Endothelial cell of umbilical vein (primary cell): ENCODE measurements at regions not wholly inside any gene's neighbourhood (a gene's known extent, or its start where the extent isn't known, plus 50 kb on each side); places are given as distances from the start of the nearest gene placed in this dataset.
"Not testable (repeated sequence)": the region's sequence is repeated elsewhere in the genome, so short reads cannot be mapped to it uniquely, and the experiment has no call there.

Source experiments
- BruUV-seq: library from RNA; stranded (reverse); fragments of 400-500 nt; replicated peaks from 2 replicates; lab custom pipeline; 2021; lab: Mats Ljungman, UMichigan
- CTCF ChIA-PET: fragments of 300-600, 350-600 bp; sonication (Branson Sonifier 250); formaldehyde crosslinking; loops from one replicate; lab custom pipeline; 2021; ENCODE audit warnings: antibody characterized with exemption, inconsistent platforms; lab: Charles Lee
- POLR2A ChIA-PET: fragments of 300-600, 350-600 bp; sonication (Branson Sonifier 250); formaldehyde crosslinking; loops from one replicate; lab custom pipeline; 2021; ENCODE audit warnings: antibody characterized with exemption, inconsistent platforms; lab: Charles Lee
- DNase-seq: peaks from one replicate; pipeline ENCODE4 v3.0.0-alpha.2; 2011; ENCODE audit warnings: low read depth, low spot score
- FAIRE-seq: peaks from 2 replicates; lab custom pipeline; 2011; peaks lifted over from hg19 to GRCh38; lab: Jason Lieb, UNC
- H2AFZ ChIP-seq: 2 replicates; pipeline ENCODE4 v1.6.0; 2012; ENCODE audit warnings: low read depth, low read length, control low read depth, inconsistent platforms
- H3K27ac ChIP-seq: 2 replicates; pipeline ENCODE4 v1.5.1; 2011; ENCODE audit warnings: low read depth, mild to moderate bottlenecking, control low read depth, low read length, moderate library complexity; ENCODE audit not compliant: insufficient read depth
- H3K27me3 ChIP-seq, 2 experiments: 2 replicates each; pipeline versions ENCODE4 v1.6.0 to v1.6.1; 2011; ENCODE audit warnings: low read length in 2 of 2, mixed read lengths in 1 of 2; ENCODE audit not compliant: control insufficient read depth in 2 of 2, insufficient read depth in 2 of 2
- H3K36me3 ChIP-seq, 2 experiments: 2 replicates in 1 of 2; 3 replicates in 1 of 2; pipeline ENCODE4 v1.5.1; 2011; ENCODE audit warnings: low read length in 2 of 2, mild to moderate bottlenecking in 1 of 2, moderate library complexity in 1 of 2; ENCODE audit not compliant: control insufficient read depth in 2 of 2, insufficient read depth in 2 of 2; ENCODE audit errors: extremely low read depth in 1 of 2
- H3K4me1 ChIP-seq: 3 replicates; pipeline ENCODE4 v1.5.1; 2011; ENCODE audit warnings: mild to moderate bottlenecking, low read length; ENCODE audit not compliant: control insufficient read depth, insufficient read depth; ENCODE audit errors: extremely low read depth
- H3K4me2 ChIP-seq: 2 replicates; pipeline ENCODE4 v1.6.1; 2011; ENCODE audit warnings: low read length, control low read depth, mixed read lengths; ENCODE audit not compliant: insufficient read depth
- H3K4me3 ChIP-seq, 3 experiments: fragments of 200-600 bp in 1 of 3; sonication (generic), shearing (Covaris generic) in 1 of 3; replicated peaks in 1 of 3; 2 replicates each; pipeline ENCODE4 v1.5.1; 2011 to 2016; ENCODE audit warnings: control low read depth in 3 of 3, low read length in 3 of 3, mild to moderate bottlenecking in 2 of 3, inconsistent platforms in 1 of 3, low read depth in 1 of 3, moderate library complexity in 1 of 3; ENCODE audit not compliant: insufficient read depth in 1 of 3
- H3K79me2 ChIP-seq: 2 replicates; pipeline ENCODE4 v1.6.0; 2012; ENCODE audit warnings: low read length, inconsistent platforms; ENCODE audit not compliant: control insufficient read depth, insufficient read depth
- H3K9ac ChIP-seq: replicated peaks from 2 replicates; pipeline ENCODE3; 2011; ENCODE audit warnings: low read length, control low read depth; ENCODE audit not compliant: insufficient read depth; ENCODE audit errors: extremely low read depth
- H3K9me1 ChIP-seq: replicated peaks from 3 replicates; pipeline ENCODE4 v1.6.0; 2011; ENCODE audit warnings: mild to moderate bottlenecking, low read length; ENCODE audit not compliant: control insufficient read depth, insufficient read depth; ENCODE audit errors: extremely low read depth
- H3K9me3 ChIP-seq: replicated peaks from 2 replicates; pipeline ENCODE4 v1.5.1; 2012; ENCODE audit warnings: low read length, inconsistent platforms; ENCODE audit not compliant: control insufficient read depth, insufficient read depth
- H4K20me1 ChIP-seq: replicated peaks from 2 replicates; pipeline ENCODE3; 2011; ENCODE audit warnings: mild to moderate bottlenecking, low read length; ENCODE audit not compliant: control insufficient read depth, insufficient read depth; ENCODE audit errors: extremely low read depth
- CTCF ChIP-seq, 2 donors: IDR thresholded peaks; 1 replicate in 1 of 2; 2 replicates in 1 of 2; pipeline ENCODE4 v1.5.1; 2011; ENCODE audit warnings: low read length in 2 of 2, mild to moderate bottlenecking in 2 of 2, moderate library complexity in 2 of 2, control low read depth in 1 of 2, inconsistent platforms in 1 of 2, low read depth in 1 of 2; ENCODE audit not compliant: insufficient read depth in 1 of 2; ENCODE audit errors: extremely low read depth in 1 of 2
- EZH2 ChIP-seq: IDR thresholded peaks from 2 replicates; pipeline ENCODE4 v1.6.1; 2012; ENCODE audit warnings: borderline replicate concordance, low read depth, mild to moderate bottlenecking, moderate library complexity, low read length, inconsistent platforms; ENCODE audit not compliant: severe bottlenecking
- FOS ChIP-seq: IDR thresholded peaks from 2 replicates; pipeline ENCODE4 v1.6.1; 2011; ENCODE audit warnings: mild to moderate bottlenecking, low read length, moderate library complexity, borderline replicate concordance; ENCODE audit not compliant: insufficient read depth
- GATA2 ChIP-seq: IDR thresholded peaks from 2 replicates; pipeline ENCODE4 v1.7.0; 2011; ENCODE audit warnings: low read depth, mild to moderate bottlenecking, moderate library complexity, mixed read lengths, low read length; ENCODE audit not compliant: insufficient read length, insufficient read depth
- JUN ChIP-seq: IDR thresholded peaks from 2 replicates; pipeline ENCODE4 v1.6.1; 2011; ENCODE audit warnings: borderline replicate concordance, low read depth; ENCODE audit not compliant: insufficient read length, insufficient read depth
- MAX ChIP-seq: IDR thresholded peaks from 2 replicates; pipeline ENCODE4 v1.6.1; 2011; ENCODE audit not compliant: insufficient read depth, insufficient read length
- MYC ChIP-seq: IDR thresholded peaks from one replicate; pipeline ENCODE4 v1.6.1; 2011; ENCODE audit warnings: mild to moderate bottlenecking, low read depth, low read length
- POLR2A ChIP-seq: IDR thresholded peaks from 2 replicates; pipeline ENCODE4 v1.6.1; 2012; ENCODE audit warnings: low read depth, mild to moderate bottlenecking, control low read depth, low read length
- POLR2AphosphoS5 ChIP-seq: IDR thresholded peaks from 2 replicates; pipeline ENCODE4 v1.6.1; 2012; ENCODE audit warnings: low read depth, mild to moderate bottlenecking, control low read depth, low read length, moderate library complexity; ENCODE audit not compliant: insufficient read depth
- dilution Hi-C: fragments of 300-500 bp; cut with MboI; formaldehyde crosslinking; loops from one replicate; pipeline ENCODE4 v1.15.0; 2019; ENCODE audit warnings: low sequenced_read_pairs; ENCODE audit not compliant: extremely low pct_ligation_motif_present
- intact Hi-C: fragments of 100-400 bp; cut with micrococcal nuclease; formaldehyde crosslinking; loops from one replicate; pipeline ENCODE4 v1.10.0; 2022

GRCh38 chr4:128675083-128675482, 134.4 kb upstream of the JADE1 start:
- ChIA-PET CTCF (interaction anchor here (0.9 kb wide), 1 partner anchor 130 kb away, joined by 3 read pairs; no protein-coding TSS in a partner anchor), POLR2A (no interaction called here)
- DNase-seq, result no peak
- Histone ChIP-seq H3K9me1 (no peaks in the 10 kb centered on the region), H3K4me1 (no peaks in the 10 kb centered on the region), H4K20me1 (no peaks in the 10 kb centered on the region), H3K27me3 (peaks cover 0 to 3% of the 10 kb centered on the region in 2 experiments), H3K27ac (no peak overlapping the region), H3K79me2 (no peaks in the 10 kb centered on the region), H3K4me2 (no peak overlapping the region), H3K36me3 (no peaks in the 10 kb centered on the region), H3K4me3 (no peak overlapping the region), H3K9ac (no peak overlapping the region), H2AFZ (no peak overlapping the region), H3K9me3 (no peaks in the 10 kb centered on the region)
- dilution Hi-C loops, result no loop called here
- TF ChIP-seq CTCF (IDR thresholded peaks at IDR 0.05; ENCODE audit: extremely low read depth in 1 of 2, insufficient read depth in 1 of 2, low read depth in 1 of 2, low read length in 2 of 2), result no peak
- no peak for TF ChIP-seq POLR2A
- TF ChIP-seq JUN, result no peak
- TF ChIP-seq EZH2, result no peak
- no peak for TF ChIP-seq FOS
- no peak for TF ChIP-seq MAX
- no peak for TF ChIP-seq GATA2
- TF ChIP-seq POLR2AphosphoS5, result no peak
- TF ChIP-seq MYC, result no peak
- BruUV-seq, result no TSS peak
- intact Hi-C loops, result no loop called here
- no peak for FAIRE-seq

- H3K4me2 ChIP-seq, H3K27me3 ChIP-seq, H3K9me3 ChIP-seq, H3K9me1 ChIP-seq, H4K20me1 ChIP-seq, H3K36me3 ChIP-seq, H3K79me2 ChIP-seq, POLR2A ChIA-PET, H3K4me1 ChIP-seq, dilution Hi-C loops, H3K9ac ChIP-seq, FAIRE-seq, BruUV-seq, intact Hi-C loops, H2AFZ ChIP-seq, H3K27ac ChIP-seq, CTCF ChIA-PET, DNase-seq, H3K4me3 ChIP-seq: not testable (repeated sequence)
Measured at GRCh38 chr4:128673159-128673558, 136.3 kb upstream of the JADE1 start.

GRCh38 chr4:128672596-128672995, 136.9 kb upstream of the JADE1 start:
- H3K9me3 ChIP-seq, H4K20me1 ChIP-seq, FAIRE-seq, H3K27ac ChIP-seq, H3K4me1 ChIP-seq, BruUV-seq, H3K79me2 ChIP-seq, H2AFZ ChIP-seq, DNase-seq, H3K4me2 ChIP-seq, H3K36me3 ChIP-seq, H3K9ac ChIP-seq, dilution Hi-C loops, H3K4me3 ChIP-seq, POLR2A ChIA-PET, H3K27me3 ChIP-seq, intact Hi-C loops, H3K9me1 ChIP-seq: not testable (repeated sequence)
- CTCF ChIA-PET, result interaction anchor here (1.3 kb wide), 1 partner anchor 9 kb away, joined by 3 read pairs; no protein-coding TSS in a partner anchor
